ENCODE measurements at regions not wholly inside any gene's neighbourhood (a gene's known extent, or its start where the extent isn't known, plus 50 kb on each side); places are given as distances from the start of the nearest gene placed in this dataset.

GRCh38 chr17:70297397-70297796, 128.1 kb downstream of the KCNJ2 start:
- dilution Hi-C loops (cut with HindIII; ENCODE audit: low sequenced_read_pairs, unreplicated experiment) (no loop called here), in situ Hi-C loops (cut with MboI; ENCODE audit: low sequenced_read_pairs) (no loop called here), intact Hi-C loops (cut with micrococcal nuclease) (no loop called here)
- no peak overlapping the region for H2BK20ac ChIP-seq (ENCODE audit: low read depth, low read length)
- ATAC-seq (ENCODE audit: low read depth) (no peak), DNase-seq (no peak)
- H2AFZ ChIP-seq (replicated peaks; ENCODE audit: low read length, poor library complexity), result no peak overlapping the region
- H3K79me1 ChIP-seq (ENCODE audit: low read depth in 1 of 2, low read length in 2 of 2), result no peaks in the 10 kb centered on the region
- no peak overlapping the region for H3K9ac ChIP-seq (ENCODE audit: low read depth, low read length)
- H3K23ac ChIP-seq (ENCODE audit: low read depth, low read length), result no peak overlapping the region
- no peaks in the 10 kb centered on the region for H4K20me1 ChIP-seq (ENCODE audit: insufficient read depth, low read length)
- ChIA-PET POLR2A (ENCODE audit: unreplicated experiment) (no interaction called here), CTCF (no interaction called here)
- H3K36me3 ChIP-seq (ENCODE audit: control insufficient read depth, insufficient read depth, low read length), result no peaks in the 10 kb centered on the region
- H2BK15ac ChIP-seq (ENCODE audit: low read depth, low read length), result no peak overlapping the region
- BruUV-seq (replicated peaks), result no TSS peak
- no peak overlapping the region for H4K91ac ChIP-seq (ENCODE audit: insufficient read depth, low read depth, low read length)
- no peak overlapping the region for H4K8ac ChIP-seq (ENCODE audit: low read depth in 2 of 2, low read length in 2 of 2)
- H3K4ac ChIP-seq (ENCODE audit: low read depth, low read length), result no peak overlapping the region
- no peaks in the 10 kb centered on the region for H3K9me3 ChIP-seq (ENCODE audit: control insufficient read depth, insufficient read depth, low read length)
- WGBS, 2 experiments (ENCODE audit: extremely low coverage in 2 of 2, insufficient read length in 1 of 2), result no CpG with 5 or more reads among the region's 2 CpGs
- H3K18ac ChIP-seq (ENCODE audit: low read depth, low read length), result no peak overlapping the region
- H3K4me1 ChIP-seq (ENCODE audit: control insufficient read depth, insufficient read depth, low read length), result no peaks in the 10 kb centered on the region
- TF ChIP-seq RFX5 (IDR thresholded peaks at IDR 0.05; ENCODE audit: low read depth, low read length) (no peak), RCOR1 (IDR thresholded peaks at IDR 0.05; ENCODE audit: insufficient replicate concordance, low read length) (no peak), FOS (IDR thresholded peaks at IDR 0.05; ENCODE audit: low read depth, low read length) (no peak), POLR2A (IDR thresholded peaks at IDR 0.05; ENCODE audit: low read depth, low read length) (no peak), CEBPB (IDR thresholded peaks at IDR 0.05; ENCODE audit: low read depth, low read length) (no peak), CHD1 (IDR thresholded peaks at IDR 0.05; ENCODE audit: low read depth, low read length) (no peak), RAD21 (IDR thresholded peaks at IDR 0.05; ENCODE audit: low read length) (no peak), MAFK (IDR thresholded peaks at IDR 0.05; ENCODE audit: low read depth, low read length) (no peak), SMC3 (IDR thresholded peaks at IDR 0.05; ENCODE audit: low read depth, low read length) (no peak), USF2 (IDR thresholded peaks at IDR 0.05; ENCODE audit: low read depth, low read length) (no peak), NFE2L2 (IDR thresholded peaks at IDR 0.05; ENCODE audit: low read depth, low read length) (no peak), ELK1 (IDR thresholded peaks at IDR 0.05; ENCODE audit: borderline replicate concordance, low read depth, low read length) (no peak), CTCF (conservative IDR thresholded peaks at IDR 0.05; ENCODE audit: low read depth, low read length) (no peak), BHLHE40 (IDR thresholded peaks at IDR 0.05; ENCODE audit: low read depth, low read length) (no peak), MXI1 (IDR thresholded peaks at IDR 0.05; ENCODE audit: borderline replicate concordance, low read depth, low read length) (no peak), MAZ (IDR thresholded peaks at IDR 0.05; ENCODE audit: borderline replicate concordance, low read depth, low read length) (no peak)
- H2AK9ac ChIP-seq (replicated peaks; ENCODE audit: low read depth, low read length, poor library complexity), result no peak overlapping the region
- no peak overlapping the region for H3K56ac ChIP-seq (ENCODE audit: extremely low read depth, insufficient read depth, low read length)
- H2AK5ac ChIP-seq (ENCODE audit: low read depth, low read length), result no peak overlapping the region
- no peak overlapping the region for H3K4me2 ChIP-seq (ENCODE audit: low read depth, low read length)
- no peaks in the 10 kb centered on the region for H3K27me3 ChIP-seq (ENCODE audit: control insufficient read depth, insufficient read depth, low read length)
- no peak overlapping the region for H4K5ac ChIP-seq (ENCODE audit: low read depth, low read length)
- H2BK5ac ChIP-seq (ENCODE audit: low read depth, low read length, poor library complexity, severe bottlenecking), result no peak overlapping the region
- H3K4me3 ChIP-seq (ENCODE audit: insufficient read depth, low read depth, low read length), result no peak overlapping the region
- no peak overlapping the region for H2BK120ac ChIP-seq (ENCODE audit: low read depth, low read length)
- no peak overlapping the region for H3K14ac ChIP-seq (replicated peaks; ENCODE audit: low read depth, low read length)
- H3K27ac ChIP-seq (ENCODE audit: insufficient read depth, low read length), result no peak overlapping the region
- no peaks in the 10 kb centered on the region for H3K9me1 ChIP-seq (ENCODE audit: insufficient read depth, low read length)

Data from IMR-90 (cell line).